IPS-18a (cell line): ENCODE measurements at regions not wholly inside any gene's neighbourhood (a gene's known extent, or its start where the extent isn't known, plus 50 kb on each side); places are given as distances from the start of the nearest gene placed in this dataset.

Experiments
- H3K27ac ChIP-seq: one replicate; pipeline ENCODE4 v1.5.1; 2013; ENCODE audit warnings: low read length
- H3K27me3 ChIP-seq: one replicate; pipeline ENCODE4 v1.6.1; 2013; ENCODE audit warnings: mild to moderate bottlenecking, low read length; ENCODE audit not compliant: control insufficient read depth, insufficient read depth
- H3K36me3 ChIP-seq: one replicate; pipeline ENCODE4 v1.6.1; 2013; ENCODE audit warnings: low read depth, low read length; ENCODE audit not compliant: control insufficient read depth
- H3K4me1 ChIP-seq: one replicate; pipeline ENCODE4 v1.6.1; 2013; ENCODE audit warnings: low read depth, low read length; ENCODE audit not compliant: control insufficient read depth
- H3K4me3 ChIP-seq: one replicate; pipeline ENCODE4 v1.5.1; 2013; ENCODE audit warnings: low read length
- H3K9ac ChIP-seq: one replicate; pipeline ENCODE4 v1.6.1; 2013; ENCODE audit warnings: mild to moderate bottlenecking, low read length, moderate library complexity
- H3K9me3 ChIP-seq: one replicate; pipeline ENCODE4 v1.6.1; 2013; ENCODE audit warnings: low read depth, low read length; ENCODE audit not compliant: control insufficient read depth

- H3K27me3 ChIP-seq, result no peaks in the 10 kb centered on the region
- H3K4me1 ChIP-seq, result no peaks in the 10 kb centered on the region
- no peak overlapping the region for H3K9ac ChIP-seq
- no peaks in the 10 kb centered on the region for H3K36me3 ChIP-seq
- H3K9me3 ChIP-seq, result no peaks in the 10 kb centered on the region
- H3K27ac ChIP-seq, result no peak overlapping the region
- H3K4me3 ChIP-seq, result no peak overlapping the region
These were observed 305.0 kb downstream of the ZNF536 start for GRCh38 chr19:30676990-30677679.

- no peaks in the 10 kb centered on the region for H3K27me3 ChIP-seq
- no peak overlapping the region for H3K27ac ChIP-seq
These were observed 302.9 kb downstream of the ZNF536 start for GRCh38 chr19:30675086-30675485.

GRCh38 chr19:30674656-30675055 is 302.5 kb downstream of the ZNF536 start:
- Histone ChIP-seq H3K9me3 (no peaks in the 10 kb centered on the region), H3K9ac (no peak overlapping the region), H3K36me3 (no peaks in the 10 kb centered on the region), H3K4me1 (no peaks in the 10 kb centered on the region), H3K27ac (no peak overlapping the region), H3K4me3 (no peak overlapping the region), H3K27me3 (no peaks in the 10 kb centered on the region)

More at GRCh38 chr19:30675086-30675485, 302.9 kb downstream of the ZNF536 start:
- no peak overlapping the region for H3K9ac ChIP-seq
- no peaks in the 10 kb centered on the region for H3K4me1 ChIP-seq
- H3K9me3 ChIP-seq, result no peaks in the 10 kb centered on the region
- no peak overlapping the region for H3K4me3 ChIP-seq
- H3K36me3 ChIP-seq, result no peaks in the 10 kb centered on the region

GRCh38 chr19:30673336-30673735 is 301.2 kb downstream of the ZNF536 start:
- Histone ChIP-seq H3K4me3 (no peak overlapping the region), H3K36me3 (no peaks in the 10 kb centered on the region), H3K27me3 (no peaks in the 10 kb centered on the region), H3K4me1 (no peaks in the 10 kb centered on the region), H3K27ac (no peak overlapping the region), H3K9me3 (no peaks in the 10 kb centered on the region), H3K9ac (no peak overlapping the region)

GRCh38 chr19:30672926-30673325 is 300.7 kb downstream of the ZNF536 start:
- no peaks in the 10 kb centered on the region for H3K36me3 ChIP-seq
- H3K9ac ChIP-seq, result no peak overlapping the region
- H3K4me1 ChIP-seq, result no peaks in the 10 kb centered on the region
- H3K4me3 ChIP-seq, result no peak overlapping the region
- no peaks in the 10 kb centered on the region for H3K27me3 ChIP-seq
- H3K27ac ChIP-seq, result no peak overlapping the region
- H3K9me3 ChIP-seq, result no peaks in the 10 kb centered on the region

GRCh38 chr19:30671622-30672051 is 299.5 kb downstream of the ZNF536 start:
- H3K4me1 ChIP-seq, result no peaks in the 10 kb centered on the region
- H3K27me3 ChIP-seq, result no peaks in the 10 kb centered on the region
- no peak overlapping the region for H3K4me3 ChIP-seq
- H3K27ac ChIP-seq, result no peak overlapping the region
- no peak overlapping the region for H3K9ac ChIP-seq
- H3K36me3 ChIP-seq, result no peaks in the 10 kb centered on the region
- H3K9me3 ChIP-seq, result no peaks in the 10 kb centered on the region

GRCh38 chr19:30671367-30671619 is 299.1 kb downstream of the ZNF536 start:
- no peak overlapping the region for H3K27ac ChIP-seq
- H3K9me3 ChIP-seq, result no peaks in the 10 kb centered on the region
- H3K27me3 ChIP-seq, result no peaks in the 10 kb centered on the region
- H3K4me3 ChIP-seq, result no peak overlapping the region
- H3K9ac ChIP-seq, result no peak overlapping the region
- no peaks in the 10 kb centered on the region for H3K4me1 ChIP-seq
- no peaks in the 10 kb centered on the region for H3K36me3 ChIP-seq

- H3K27me3 ChIP-seq, result no peaks in the 10 kb centered on the region
- no peaks in the 10 kb centered on the region for H3K4me1 ChIP-seq
- H3K27ac ChIP-seq, result no peak overlapping the region
- H3K9ac ChIP-seq, result no peak overlapping the region
- H3K36me3 ChIP-seq, result no peaks in the 10 kb centered on the region
- no peak overlapping the region for H3K4me3 ChIP-seq
- H3K9me3 ChIP-seq, result no peaks in the 10 kb centered on the region
These were observed 298.6 kb downstream of the ZNF536 start for GRCh38 chr19:30670562-30671366.

- Histone ChIP-seq H3K36me3 (no peaks in the 10 kb centered on the region), H3K4me3 (no peak overlapping the region), H3K9ac (no peak overlapping the region), H3K27me3 (no peaks in the 10 kb centered on the region), H3K4me1 (no peaks in the 10 kb centered on the region), H3K9me3 (no peaks in the 10 kb centered on the region), H3K27ac (no peak overlapping the region)
These were observed 297.8 kb downstream of the ZNF536 start for GRCh38 chr19:30670011-30670329.

GRCh38 chr19:30669329-30670010 is 297.3 kb downstream of the ZNF536 start:
- Histone ChIP-seq H3K4me3 (no peak overlapping the region), H3K36me3 (no peaks in the 10 kb centered on the region), H3K9me3 (no peaks in the 10 kb centered on the region), H3K27me3 (no peaks in the 10 kb centered on the region), H3K4me1 (no peaks in the 10 kb centered on the region), H3K27ac (no peak overlapping the region), H3K9ac (no peak overlapping the region)

- no peak overlapping the region for H3K9ac ChIP-seq
- H3K27ac ChIP-seq, result no peak overlapping the region
- H3K9me3 ChIP-seq, result no peaks in the 10 kb centered on the region
- H3K27me3 ChIP-seq, result no peaks in the 10 kb centered on the region
- peaks cover 5% of the 10 kb centered on the region for H3K4me1 ChIP-seq
- H3K36me3 ChIP-seq, result no peaks in the 10 kb centered on the region
- no peak overlapping the region for H3K4me3 ChIP-seq
These were observed 296.5 kb downstream of the ZNF536 start for GRCh38 chr19:30668521-30669155.
